NCI-H2171 treated with DMSO at 0.1 percent for 48 hours (cell line): ENCODE measurements at regions not wholly inside any gene's neighbourhood (a gene's known extent, or its start where the extent isn't known, plus 50 kb on each side); places are given as distances from the start of the nearest gene placed in this dataset.
"Not testable (repeated sequence)": the region's sequence is repeated elsewhere in the genome, so short reads cannot be mapped to it uniquely, and the experiment has no call there.

ENCODE experiments used
- DNase-seq: peaks from one replicate; lab custom pipeline; 2025; lab: John Stamatoyannopoulos, UW

GRCh38 chr14:103186909-103187586 is 63.8 kb downstream of the TNFAIP2 start:
- DNase-seq: no peak

DNA sequence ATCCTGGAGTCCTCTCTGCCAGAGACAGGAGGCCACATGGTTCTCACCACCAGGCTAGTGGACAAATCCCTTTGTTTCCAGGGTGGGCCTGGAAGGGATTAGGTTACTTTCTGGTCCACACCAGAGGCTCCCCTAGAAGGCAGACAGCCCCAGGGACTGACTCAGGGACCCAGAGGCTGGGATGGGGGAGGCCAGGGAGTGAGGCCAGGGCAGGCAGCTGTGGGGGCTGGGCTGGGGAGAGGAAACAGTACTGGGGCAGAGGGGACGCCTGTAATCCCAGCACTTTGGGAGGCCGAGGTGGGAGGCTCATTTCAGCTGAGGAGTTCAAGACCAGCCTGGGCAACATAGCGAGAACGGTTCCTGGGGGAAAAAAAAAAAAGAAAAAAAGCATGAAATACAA is 64.7 kb downstream of the TNFAIP2 start:
- DNase-seq: no peak

- DNase-seq: no peak
Observed at GRCh38 chr14:103188810-103189480, 65.7 kb downstream of the TNFAIP2 start.

GRCh38 chr14:103189481-103190470 is 66.5 kb downstream of the TNFAIP2 start:
- DNase-seq: no peak

GRCh38 chr14:103190741-103191140 is 67.5 kb downstream of the TNFAIP2 start:
- no peak for DNase-seq

- no peak for DNase-seq
Observed at GRCh38 chr14:103191844-103192243, 68.6 kb downstream of the TNFAIP2 start.

- DNase-seq: no peak
Observed at GRCh38 chr14:103192246-103192840, 69.1 kb downstream of the TNFAIP2 start.

GRCh38 chr14:103192861-103193260 is 69.6 kb downstream of the TNFAIP2 start:
- DNase-seq: not testable (repeated sequence)

DNA sequence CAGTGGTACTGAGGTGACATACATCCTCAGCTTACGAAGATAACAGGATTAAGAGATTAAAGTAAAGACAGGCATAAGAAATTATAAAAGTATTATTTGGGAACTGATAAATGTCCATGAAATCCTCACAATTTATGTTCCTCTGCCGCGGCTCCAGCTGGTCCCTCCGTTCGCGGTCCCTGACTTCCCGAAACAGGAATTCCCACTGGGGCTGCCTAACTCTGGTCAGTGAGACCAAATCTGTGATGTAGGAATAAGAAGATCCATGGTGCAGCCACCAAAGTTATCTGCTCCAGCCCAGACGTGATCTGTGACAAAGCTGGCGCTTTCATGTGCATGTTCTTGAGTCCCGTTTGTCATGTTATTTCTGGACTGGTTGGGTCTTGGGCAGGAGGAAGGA is 70.2 kb downstream of the TNFAIP2 start:
- not testable (repeated sequence) for DNase-seq

- no peak for DNase-seq
Observed at GRCh38 chr14:103194256-103195045, 71.2 kb downstream of the TNFAIP2 start.

GRCh38 chr14:103195828-103196615 is 72.8 kb downstream of the TNFAIP2 start:
- DNase-seq: no peak

GRCh38 chr14:103196716-103197115 is 73.5 kb downstream of the TNFAIP2 start:
- DNase-seq: no peak

DNA sequence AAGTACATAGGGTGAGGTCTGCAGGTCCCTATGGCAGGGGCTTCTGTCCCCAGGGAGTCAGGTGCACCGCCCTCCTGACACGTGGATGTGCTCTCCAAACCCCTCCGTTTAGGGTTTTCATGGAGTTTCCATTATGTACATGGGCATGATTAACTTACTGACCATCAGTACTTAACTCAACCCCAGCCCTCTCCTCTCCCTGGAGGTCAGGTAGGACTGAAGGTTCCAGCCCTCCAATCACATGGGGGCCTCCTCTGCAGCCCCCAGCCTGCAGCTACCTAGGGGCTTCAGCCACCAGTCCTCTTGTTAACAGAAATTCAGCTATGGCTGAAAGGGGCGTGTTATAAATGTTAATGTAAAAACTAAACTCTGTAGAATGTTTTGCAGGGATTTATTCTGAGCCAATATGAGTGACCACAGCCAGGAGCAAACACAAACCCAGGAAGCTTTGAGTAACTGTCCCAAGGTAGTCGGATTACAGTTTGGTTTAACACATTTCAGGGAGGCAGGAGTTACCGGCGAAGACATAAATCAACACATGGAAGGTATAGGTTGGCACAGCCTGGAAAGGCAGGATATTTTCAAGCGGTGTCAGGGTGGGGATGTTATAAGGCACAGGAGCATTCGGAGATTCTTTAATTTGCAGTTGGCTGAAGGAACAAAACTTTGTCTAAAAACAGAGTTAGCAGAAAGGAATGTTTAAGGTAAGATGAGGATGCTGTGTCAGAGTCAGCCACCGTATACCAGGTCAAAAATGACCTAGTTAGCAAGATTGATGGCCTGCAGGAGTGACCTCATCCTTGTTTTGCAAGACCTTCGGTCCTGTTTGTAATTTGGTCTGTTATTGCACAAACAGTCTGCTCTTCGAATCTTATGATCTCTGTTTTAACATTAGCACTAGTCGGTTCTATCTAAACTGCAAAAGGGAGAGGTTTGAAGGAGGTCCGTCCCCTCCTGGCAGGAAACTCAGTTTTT is 75.2 kb downstream of the TNFAIP2 start:
- DNase-seq: no peak

- no peak for DNase-seq
Observed at GRCh38 chr14:103199124-103199523, 75.9 kb downstream of the TNFAIP2 start.

- no peak for DNase-seq
Observed at GRCh38 chr14:103201801-103202200, 78.5 kb downstream of the TNFAIP2 start.

DNA sequence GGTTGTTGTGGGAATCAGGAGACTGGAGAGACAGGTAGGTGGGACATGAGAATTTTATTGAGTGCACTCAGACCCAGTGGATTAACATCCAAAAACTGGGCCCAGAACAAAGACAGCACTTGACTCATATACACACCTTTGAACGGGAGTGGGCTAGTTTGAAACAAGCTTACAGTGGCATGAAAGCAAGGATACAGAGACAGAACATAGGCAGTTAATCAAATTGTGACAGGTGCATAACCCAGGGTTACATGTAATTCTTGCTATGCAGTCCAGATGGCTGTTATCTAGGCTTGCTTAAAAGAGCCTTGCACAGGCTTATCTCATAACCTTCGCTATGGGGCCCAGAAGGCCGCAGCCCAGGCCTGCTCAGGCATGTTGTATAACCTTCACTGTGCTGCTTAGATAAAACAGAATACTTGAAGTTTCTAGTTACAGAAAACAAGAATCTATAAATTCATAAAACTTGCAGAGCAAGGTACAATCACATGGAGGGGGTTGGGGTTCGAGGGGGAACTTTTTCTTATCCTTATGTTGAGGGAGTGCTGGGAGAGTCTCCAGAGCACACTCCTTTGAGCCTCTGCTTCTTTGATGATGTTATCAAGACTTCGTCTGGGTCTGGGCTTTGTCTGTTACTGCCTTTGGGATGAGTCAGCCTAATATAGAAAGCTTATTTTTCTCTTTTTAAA is 81.7 kb downstream of the TNFAIP2 start:
- peak; percentile 78 for DNase-seq

GRCh38 chr14:103205541-103205906 is 82.3 kb downstream of the TNFAIP2 start:
- no peak for DNase-seq

GRCh38 chr14:103206023-103206481 is 82.8 kb downstream of the TNFAIP2 start:
- DNase-seq: no peak
